OCI-LY3 (cell line): ENCODE measurements at regions not wholly inside any gene's neighbourhood (a gene's known extent, or its start where the extent isn't known, plus 50 kb on each side); places are given as distances from the start of the nearest gene placed in this dataset.

Source experiments
- EZH2phosphoT487 ChIP-seq: fragments of 200-600 bp; shearing (Covaris generic); IDR thresholded peaks from 2 replicates; pipeline ENCODE4 v1.6.1; 2018; ENCODE audit warnings: antibody characterized with exemption, mixed run types, low read depth
- TF ChIP-seq, protein P1 (sequence below): fragments of 200-600, 300-600 bp; sonication (generic); IDR thresholded peaks from 2 replicates; pipeline ENCODE4 v1.5.1; 2014; ENCODE audit warnings: antibody characterized with exemption, low read length, low read depth

DNA sequence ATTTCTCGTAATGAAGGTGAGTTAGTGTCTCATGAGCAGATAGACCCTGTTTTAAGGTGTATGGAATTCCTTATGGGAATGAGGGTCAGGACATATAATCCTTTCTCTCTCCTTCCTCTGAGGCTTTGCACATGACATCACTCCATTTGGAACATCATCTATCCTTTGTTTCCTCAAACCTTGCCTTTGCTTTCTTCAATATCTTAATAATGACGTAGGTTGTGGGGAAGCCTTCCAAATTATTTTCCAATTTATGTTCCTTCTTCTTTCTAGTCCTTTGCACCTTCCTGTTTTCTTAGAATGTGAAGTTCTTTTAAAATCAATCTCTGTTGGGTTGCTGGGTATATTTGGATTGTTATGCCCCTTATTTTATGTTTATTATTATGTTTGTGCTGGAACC, 502.9 kb upstream of the STXBP6 start:
- no peak for TF ChIP-seq EZH2phosphoT487
- TF ChIP-seq, protein P1, sequence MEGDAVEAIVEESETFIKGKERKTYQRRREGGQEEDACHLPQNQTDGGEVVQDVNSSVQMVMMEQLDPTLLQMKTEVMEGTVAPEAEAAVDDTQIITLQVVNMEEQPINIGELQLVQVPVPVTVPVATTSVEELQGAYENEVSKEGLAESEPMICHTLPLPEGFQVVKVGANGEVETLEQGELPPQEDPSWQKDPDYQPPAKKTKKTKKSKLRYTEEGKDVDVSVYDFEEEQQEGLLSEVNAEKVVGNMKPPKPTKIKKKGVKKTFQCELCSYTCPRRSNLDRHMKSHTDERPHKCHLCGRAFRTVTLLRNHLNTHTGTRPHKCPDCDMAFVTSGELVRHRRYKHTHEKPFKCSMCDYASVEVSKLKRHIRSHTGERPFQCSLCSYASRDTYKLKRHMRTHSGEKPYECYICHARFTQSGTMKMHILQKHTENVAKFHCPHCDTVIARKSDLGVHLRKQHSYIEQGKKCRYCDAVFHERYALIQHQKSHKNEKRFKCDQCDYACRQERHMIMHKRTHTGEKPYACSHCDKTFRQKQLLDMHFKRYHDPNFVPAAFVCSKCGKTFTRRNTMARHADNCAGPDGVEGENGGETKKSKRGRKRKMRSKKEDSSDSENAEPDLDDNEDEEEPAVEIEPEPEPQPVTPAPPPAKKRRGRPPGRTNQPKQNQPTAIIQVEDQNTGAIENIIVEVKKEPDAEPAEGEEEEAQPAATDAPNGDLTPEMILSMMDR: no peak
